SU-DHL-6 (cell line): ENCODE measurements at regions not wholly inside any gene's neighbourhood (a gene's known extent, or its start where the extent isn't known, plus 50 kb on each side); places are given as distances from the start of the nearest gene placed in this dataset.
"Not testable (repeated sequence)": the region's sequence is repeated elsewhere in the genome, so short reads cannot be mapped to it uniquely, and the experiment has no call there.

Experiments used
- H2AFZ ChIP-seq: fragments of 200-600 bp; sonication (generic); 2 replicates; pipeline ENCODE4 v1.6.1; 2014; ENCODE audit warnings: low read depth, mild to moderate bottlenecking, moderate library complexity, mixed read lengths, antibody characterized with exemption, low read length; ENCODE audit not compliant: severe bottlenecking
- H3F3A ChIP-seq: fragments of 200-600 bp; shearing (Covaris generic); 2 replicates; pipeline ENCODE4 v1.6.0; 2016; ENCODE audit warnings: antibody characterized with exemption, mild to moderate bottlenecking; ENCODE audit not compliant: insufficient read depth
- H3K27ac ChIP-seq: fragments of 200-600 bp; sonication (generic); 2 replicates; pipeline ENCODE4 v1.5.1; 2016; ENCODE audit warnings: low read depth, mild to moderate bottlenecking, low read length, moderate library complexity, mixed read lengths
- H3K27me3 ChIP-seq: fragments of 200-600 bp; sonication (generic), shearing (Covaris generic); 2 replicates; pipeline ENCODE4 v1.6.0; 2014; ENCODE audit warnings: mild to moderate bottlenecking, low read length
- H3K36me3 ChIP-seq: fragments of 200-600 bp; sonication (generic); 2 replicates; pipeline ENCODE4 v1.6.1; 2014; ENCODE audit warnings: mild to moderate bottlenecking, low read length, mixed read lengths
- H3K4me2 ChIP-seq: fragments of 300-600, 200-600 bp; shearing (Covaris generic), sonication (generic); 2 replicates; pipeline ENCODE4 v1.6.0; 2014; ENCODE audit warnings: low read length, low read depth, mild to moderate bottlenecking; ENCODE audit not compliant: poor library complexity, severe bottlenecking
- H3K4me3 ChIP-seq: fragments of 200-600 bp; sonication (generic); 2 replicates; pipeline ENCODE4 v1.5.1; 2014; ENCODE audit warnings: antibody characterized with exemption, low read length, mild to moderate bottlenecking, mixed read lengths; ENCODE audit not compliant: insufficient read depth, poor library complexity, severe bottlenecking
- H3K79me2 ChIP-seq: fragments of 200-600 bp; sonication (generic); 2 replicates; pipeline ENCODE4 v1.6.1; 2014; ENCODE audit warnings: mild to moderate bottlenecking, low read length, moderate library complexity; ENCODE audit not compliant: insufficient read depth
- H3K9ac ChIP-seq: fragments of 200-600 bp; sonication (generic); 2 replicates; pipeline ENCODE4 v1.7.0; 2014; ENCODE audit warnings: mild to moderate bottlenecking, low read length
- H3K9me2 ChIP-seq: fragments of 200-600 bp; sonication (generic); replicated peaks from 2 replicates; pipeline ENCODE4 v1.6.1; 2014; ENCODE audit warnings: low read length; ENCODE audit not compliant: insufficient read depth
- H3K9me3 ChIP-seq: fragments of 200-600 bp; sonication (generic); 2 replicates; pipeline ENCODE4 v1.6.1; 2014; ENCODE audit warnings: low read length, mixed read lengths; ENCODE audit not compliant: insufficient read depth
- H4K20me1 ChIP-seq: fragments of 200-600 bp; sonication (generic); 2 replicates; pipeline ENCODE4 v1.6.1; 2014; ENCODE audit warnings: low read depth, mild to moderate bottlenecking, antibody characterized with exemption, low read length, moderate library complexity, mixed read lengths
- CTCF ChIP-seq: fragments of 200-600 bp; sonication (generic); IDR thresholded peaks from one replicate; pipeline ENCODE4 v1.5.1; 2017; ENCODE audit warnings: antibody characterized with exemption, mild to moderate bottlenecking, low read length, moderate library complexity; ENCODE audit not compliant: insufficient read depth, poor library complexity, severe bottlenecking
- EZH2phosphoT487 ChIP-seq: fragments of 200-600 bp; sonication (generic), shearing (Covaris generic); conservative IDR thresholded peaks from 2 replicates; pipeline ENCODE4 v1.6.1; 2018; ENCODE audit warnings: mild to moderate bottlenecking, antibody characterized with exemption, low read length, moderate library complexity, mixed read lengths

GRCh38 chr5:39619168-39619818 lies 194.5 kb upstream of the DAB2 start:
- Histone ChIP-seq H4K20me1 (no peaks in the 10 kb centered on the region), H3K9ac (no peak overlapping the region), H3F3A (no peaks in the 10 kb centered on the region), H3K36me3 (no peaks in the 10 kb centered on the region), H2AFZ (no peak overlapping the region), H3K9me2 (no peaks in the 10 kb centered on the region), H3K9me3 (no peaks in the 10 kb centered on the region), H3K4me3 (no peak overlapping the region), H3K79me2 (no peaks in the 10 kb centered on the region), H3K27me3 (no peaks in the 10 kb centered on the region), H3K27ac (no peak overlapping the region), H3K4me2 (no peak overlapping the region)
- TF ChIP-seq EZH2phosphoT487 (no peak), CTCF (no peak)

- Histone ChIP-seq H3K4me3 (no peak overlapping the region), H2AFZ (no peak overlapping the region), H3K27me3 (no peaks in the 10 kb centered on the region), H3K79me2 (no peaks in the 10 kb centered on the region), H3K9ac (no peak overlapping the region), H3K27ac (no peak overlapping the region), H3K36me3 (no peaks in the 10 kb centered on the region), H3K9me3 (no peaks in the 10 kb centered on the region), H4K20me1 (no peaks in the 10 kb centered on the region), H3F3A (no peaks in the 10 kb centered on the region), H3K9me2 (no peaks in the 10 kb centered on the region), H3K4me2 (no peak overlapping the region)
- TF ChIP-seq EZH2phosphoT487 (no peak), CTCF (no peak)
These were observed 193.6 kb upstream of the DAB2 start for GRCh38 chr5:39618391-39618790.

- H3K9me2 ChIP-seq: no peaks in the 10 kb centered on the region
- H4K20me1 ChIP-seq: no peaks in the 10 kb centered on the region
- no peak overlapping the region for H3K4me3 ChIP-seq
- no peak overlapping the region for H3K9ac ChIP-seq
- no peak overlapping the region for H2AFZ ChIP-seq
- no peaks in the 10 kb centered on the region for H3K9me3 ChIP-seq
- no peaks in the 10 kb centered on the region for H3F3A ChIP-seq
- H3K27ac ChIP-seq: no peak overlapping the region
- H3K79me2 ChIP-seq: no peaks in the 10 kb centered on the region
- H3K36me3 ChIP-seq: no peaks in the 10 kb centered on the region
- no peaks in the 10 kb centered on the region for H3K27me3 ChIP-seq
- no peak overlapping the region for H3K4me2 ChIP-seq
- no peak for TF ChIP-seq CTCF
- no peak for TF ChIP-seq EZH2phosphoT487
These were observed 191.4 kb upstream of the DAB2 start for GRCh38 chr5:39616131-39616530.

GRCh38 chr5:39611076-39611475 lies 186.3 kb upstream of the DAB2 start:
- not testable (repeated sequence) for H3K9me3 ChIP-seq, H3K4me3 ChIP-seq, H3K9ac ChIP-seq, H3F3A ChIP-seq, H3K9me2 ChIP-seq, H3K79me2 ChIP-seq, H3K36me3 ChIP-seq, H3K27ac ChIP-seq, H3K4me2 ChIP-seq, H4K20me1 ChIP-seq, H2AFZ ChIP-seq, H3K27me3 ChIP-seq
